T47D (cell line): ENCODE measurements at regions not wholly inside any gene's neighbourhood (a gene's known extent, or its start where the extent isn't known, plus 50 kb on each side); places are given as distances from the start of the nearest gene placed in this dataset.

Experiments used
- DNase-seq, 2 experiments: peaks; one replicate each; pipeline versions ENCODE4 v3.0.0 to v3.0.0-alpha.2; 2011 to 2012; ENCODE audit warnings: low read depth in 1 of 2, low spot score in 1 of 2
- JUND ChIP-seq: IDR thresholded peaks from 2 replicates; pipeline ENCODE4 v1.6.1; 2012; ENCODE audit warnings: low read depth
- in situ Hi-C: cut with HindIII; loops from 2 replicates; pipeline ENCODE4 v1.10.0; 2016; ENCODE audit warnings: low sequenced_read_pairs, low pct_unique_long_range_greater_than_20kb

GRCh38 chr2:15999596-16000469 is 59.5 kb downstream of the MYCN start:
- in situ Hi-C loops, result no loop called here
- no peak for TF ChIP-seq JUND
- no peak for DNase-seq

GRCh38 chr2:15997728-15998280 is 57.5 kb downstream of the MYCN start:
- TF ChIP-seq JUND, result no peak
- DNase-seq, result no peak
- in situ Hi-C loops, result no loop called here

- no peak for TF ChIP-seq JUND
- in situ Hi-C loops, result no loop called here
- DNase-seq, result no peak
Observed at GRCh38 chr2:15996536-15997423, 56.4 kb downstream of the MYCN start.
